K562 (cell line): ENCODE measurements at regions not wholly inside any gene's neighbourhood (a gene's known extent, or its start where the extent isn't known, plus 50 kb on each side); places are given as distances from the start of the nearest gene placed in this dataset.

ENCODE experiments used
- ATF3 ChIP-seq, 2 experiments: fragments of 450-650 bp in 1 of 2; sonication (generic) in 1 of 2; formaldehyde crosslinking in 1 of 2; IDR thresholded peaks in 1 of 2; conservative IDR thresholded peaks in 1 of 2; 2 replicates each; pipeline versions ENCODE4 v1.6.1 to v1.8.1; 2016 to 2023; ENCODE audit warnings: mild to moderate bottlenecking in 2 of 2, moderate library complexity in 2 of 2, inconsistent platforms in 1 of 2, missing genetic modification reagents in 1 of 2
- BCLAF1 ChIP-seq, 2 experiments: fragments of 450-650 bp in 1 of 2; IDR thresholded peaks; 2 replicates each; pipeline ENCODE4 v1.6.1; 2011 to 2017; ENCODE audit warnings: low read depth in 2 of 2, antibody characterized with exemption in 1 of 2, borderline replicate concordance in 1 of 2, low read length in 1 of 2, mild to moderate bottlenecking in 1 of 2, mixed read lengths in 1 of 2; ENCODE audit not compliant: control insufficient read depth in 1 of 2
- C11orf30 ChIP-seq: fragments of 450-650 bp; IDR thresholded peaks from 2 replicates; pipeline ENCODE4 v1.6.1; 2016; ENCODE audit warnings: low read depth, mild to moderate bottlenecking
- CEBPG ChIP-seq, 3 experiments: fragments of 200-800 bp in 1 of 3; sonication (Bioruptor generic) in 1 of 3; sonication (generic) in 1 of 3; formaldehyde crosslinking in 1 of 3; IDR thresholded peaks in 2 of 3; conservative IDR thresholded peaks in 1 of 3; 2 replicates each; pipeline versions ENCODE4 v1.6.1 to v1.8.0; 2016 to 2022; ENCODE audit warnings: missing compliant biosample characterization in 2 of 3, missing genetic modification characterization in 2 of 3, mild to moderate bottlenecking in 1 of 3, missing genetic modification reagents in 1 of 3
- GABPB1 ChIP-seq: sonication (generic); formaldehyde crosslinking; IDR thresholded peaks from 2 replicates; pipeline ENCODE4 v1.8.0; 2022; ENCODE audit warnings: mild to moderate bottlenecking, missing genetic modification reagents
- HLTF ChIP-seq: fragments of 450-650 bp; IDR thresholded peaks from 2 replicates; pipeline ENCODE4 v1.6.1; 2016
- KLF16 ChIP-seq: IDR thresholded peaks from 2 replicates; pipeline ENCODE4 v1.6.1; 2016; ENCODE audit warnings: antibody characterized with exemption
- MED1 ChIP-seq: sonication (generic); formaldehyde crosslinking; IDR thresholded peaks from 2 replicates; pipeline ENCODE4 v1.8.1; 2023; ENCODE audit warnings: missing genetic modification reagents, borderline replicate concordance
- NFE2 ChIP-seq: IDR thresholded peaks from 2 replicates; pipeline ENCODE4 v1.6.1; 2014; ENCODE audit warnings: antibody characterized with exemption, low read depth
- NONO ChIP-seq, 2 experiments: fragments of 200-400 bp in 1 of 2; fragments of 450-650 bp in 1 of 2; formaldehyde crosslinking in 1 of 2; IDR thresholded peaks; 2 replicates each; pipeline ENCODE4 v1.6.1; 2017; ENCODE audit warnings: low read depth in 2 of 2, mild to moderate bottlenecking in 2 of 2, moderate library complexity in 2 of 2, low read length in 1 of 2
- STAG1 ChIP-seq: sonication (generic); formaldehyde crosslinking; IDR thresholded peaks from 2 replicates; pipeline ENCODE4 v1.5.0; 2020; ENCODE audit warnings: missing genetic modification reagents, borderline replicate concordance
- TSC22D4 ChIP-seq: fragments of 450-650 bp; IDR thresholded peaks from 2 replicates; pipeline ENCODE4 v1.6.1; 2016; ENCODE audit warnings: missing genetic modification characterization, missing biosample characterization, control low read depth
- ZFP36 ChIP-seq: fragments of 150-350 bp; IDR thresholded peaks from 2 replicates; pipeline ENCODE4 v1.6.1; 2018; ENCODE audit warnings: low read length, low read depth; ENCODE audit not compliant: partially characterized antibody
- ZNF217 ChIP-seq: sonication (generic); formaldehyde crosslinking; IDR thresholded peaks from 2 replicates; pipeline ENCODE4 v1.8.0; 2022; ENCODE audit warnings: mild to moderate bottlenecking, missing genetic modification reagents
- ZNF280A ChIP-seq: fragments of 450-650 bp; IDR thresholded peaks from 2 replicates; pipeline ENCODE4 v1.6.1; 2018; ENCODE audit warnings: mild to moderate bottlenecking, low read depth; ENCODE audit not compliant: partially characterized antibody
- ZNF316 ChIP-seq: fragments of 450-650 bp; IDR thresholded peaks from 2 replicates; pipeline ENCODE4 v1.6.1; 2016
- TF ChIP-seq, protein P1 (sequence below): fragments of 450-650 bp; formaldehyde crosslinking; IDR thresholded peaks from 2 replicates; pipeline ENCODE4 v1.4.0; 2022; ENCODE audit warnings: missing genetic modification characterization

GRCh38 chr18:2293109-2293839, 278.0 kb downstream of the METTL4 start (continued):
- no peak for TF ChIP-seq BCLAF1 (IDR thresholded peaks at IDR 0.05; ENCODE audit: borderline replicate concordance in 1 of 2, control insufficient read depth in 1 of 2, low read depth in 2 of 2, low read length in 1 of 2)
- no peak for TF ChIP-seq TSC22D4 (tag)
- TF ChIP-seq ATF3 (IDR thresholded peaks at IDR 0.05) = no peak
- no peak for TF ChIP-seq ATF3 (CRISPR knock-in tag; conservative IDR thresholded peaks at IDR 0.05)
- no peak for TF ChIP-seq GABPB1 (CRISPR knock-in tag)
- TF ChIP-seq ZNF316 = 0 out of 2 replicates have a peak, but pooled peaks have one; percentile 55
- TF ChIP-seq STAG1 (CRISPR knock-in tag) = no peak
- no peak for TF ChIP-seq NONO (IDR thresholded peaks at IDR 0.05; ENCODE audit: low read depth in 2 of 2, low read length in 1 of 2)
- TF ChIP-seq C11orf30 = peak; percentile 32; the same call in 1 of the 2 replicates
- no peak for TF ChIP-seq KLF16
- TF ChIP-seq NFE2 = no peak
- TF ChIP-seq ZFP36 = peak; percentile 67
- no peak for TF ChIP-seq ZNF280A
- TF ChIP-seq CEBPG (CRISPR knock-in tag; IDR thresholded peaks at IDR 0.05) = no peak
- TF ChIP-seq CEBPG (tag; conservative IDR thresholded peaks at IDR 0.05 in 1 of 2, IDR thresholded peaks at IDR 0.05 in 1 of 2) = no peak
- TF ChIP-seq MED1 (CRISPR knock-in tag) = no peak
- TF ChIP-seq, protein P1, sequence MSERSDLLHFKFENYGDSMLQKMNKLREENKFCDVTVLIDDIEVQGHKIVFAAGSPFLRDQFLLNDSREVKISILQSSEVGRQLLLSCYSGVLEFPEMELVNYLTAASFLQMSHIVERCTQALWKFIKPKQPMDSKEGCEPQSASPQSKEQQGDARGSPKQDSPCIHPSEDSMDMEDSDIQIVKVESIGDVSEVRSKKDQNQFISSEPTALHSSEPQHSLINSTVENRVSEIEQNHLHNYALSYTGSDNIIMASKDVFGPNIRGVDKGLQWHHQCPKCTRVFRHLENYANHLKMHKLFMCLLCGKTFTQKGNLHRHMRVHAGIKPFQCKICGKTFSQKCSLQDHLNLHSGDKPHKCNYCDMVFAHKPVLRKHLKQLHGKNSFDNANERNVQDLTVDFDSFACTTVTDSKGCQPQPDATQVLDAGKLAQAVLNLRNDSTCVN = no peak
- no peak for TF ChIP-seq ZNF217
- no peak for TF ChIP-seq HLTF
